D721Med (cell line): ENCODE measurements at regions not wholly inside any gene's neighbourhood (a gene's known extent, or its start where the extent isn't known, plus 50 kb on each side); places are given as distances from the start of the nearest gene placed in this dataset.
"Not testable (repeated sequence)": the region's sequence is repeated elsewhere in the genome, so short reads cannot be mapped to it uniquely, and the experiment has no call there.

Source experiments
- DNase-seq: peaks from one replicate; pipeline ENCODE4 v3.0.0; 2011; ENCODE audit warnings: low spot score; ENCODE audit not compliant: insufficient read length
- FAIRE-seq: peaks from 2 replicates; lab custom pipeline; 2011; peaks lifted over from hg19 to GRCh38; lab: Jason Lieb, UNC
- CTCF ChIP-seq: IDR thresholded peaks from 2 replicates; pipeline ENCODE4 v1.5.1; 2012; ENCODE audit warnings: mild to moderate bottlenecking, control low read depth; ENCODE audit not compliant: insufficient read depth; ENCODE audit errors: missing control alignments

GRCh38 chr5:164127527-164127926 lies 622.1 kb downstream of the MAT2B start:
- no peak for DNase-seq
- TF ChIP-seq CTCF: no peak
- no peak for FAIRE-seq

GRCh38 chr5:164132358-164132757 lies 626.9 kb downstream of the MAT2B start:
- FAIRE-seq (no peak), DNase-seq (no peak)
- no peak for TF ChIP-seq CTCF

- DNase-seq (no peak), FAIRE-seq (no peak)
- TF ChIP-seq CTCF: no peak
Observed at GRCh38 chr5:164137095-164137494, 631.7 kb downstream of the MAT2B start.

- no peak for DNase-seq
- no peak for TF ChIP-seq CTCF
- FAIRE-seq: no peak
Observed at GRCh38 chr5:164139423-164139822, 634.0 kb downstream of the MAT2B start.

- no peak for FAIRE-seq
- no peak for TF ChIP-seq CTCF
Observed at GRCh38 chr5:164145458-164145857, 640.0 kb downstream of the MAT2B start.

GRCh38 chr5:164146223-164146622 lies 640.8 kb downstream of the MAT2B start:
- no peak for TF ChIP-seq CTCF
- FAIRE-seq (no peak), DNase-seq (no peak)

More at GRCh38 chr5:164145458-164145857, 640.0 kb downstream of the MAT2B start:
- no peak for DNase-seq

- DNase-seq (no peak), FAIRE-seq (no peak)
- TF ChIP-seq CTCF: no peak
Observed at GRCh38 chr5:164148292-164148691, 642.9 kb downstream of the MAT2B start.

GRCh38 chr5:164152539-164152938 lies 647.1 kb downstream of the MAT2B start:
- not testable (repeated sequence) for FAIRE-seq, DNase-seq
